HepG2 (cell line): ENCODE measurements at regions not wholly inside any gene's neighbourhood (a gene's known extent, or its start where the extent isn't known, plus 50 kb on each side); places are given as distances from the start of the nearest gene placed in this dataset.
A peak's percentile ranks its signal among the peaks of the same experiment; 100 is the strongest.

Experiments used
- ATF4 ChIP-seq, 2 experiments: fragments of 450-650 bp in 1 of 2; sonication (generic) in 1 of 2; formaldehyde crosslinking; IDR thresholded peaks; 2 replicates each; pipeline versions ENCODE4 v1.5.0 to v1.8.0; 2020 to 2022; ENCODE audit warnings: mild to moderate bottlenecking in 1 of 2, missing genetic modification reagents in 1 of 2
- CREB1 ChIP-seq, 2 experiments: fragments of 450-650 bp in 1 of 2; IDR thresholded peaks; 2 replicates each; pipeline ENCODE4 v1.6.1; 2016 to 2017; ENCODE audit warnings: control low read depth in 1 of 2, mild to moderate bottlenecking in 1 of 2, missing compliant biosample characterization in 1 of 2, missing genetic modification characterization in 1 of 2
- CREB3 ChIP-seq: sonication (generic); formaldehyde crosslinking; IDR thresholded peaks from 2 replicates; pipeline ENCODE4 v1.5.0; 2020; ENCODE audit warnings: missing genetic modification reagents
- DPF2 ChIP-seq: sonication (generic); formaldehyde crosslinking; IDR thresholded peaks from 2 replicates; pipeline ENCODE4 v1.4.0; 2020; ENCODE audit warnings: mild to moderate bottlenecking, low read depth, missing genetic modification reagents, borderline replicate concordance
- GLMP ChIP-seq: sonication (generic); formaldehyde crosslinking; IDR thresholded peaks from 2 replicates; pipeline ENCODE4 v1.9.0; 2021; ENCODE audit warnings: missing genetic modification reagents, mild to moderate bottlenecking, borderline replicate concordance
- MAF1 ChIP-seq: sonication (generic); formaldehyde crosslinking; IDR thresholded peaks from 2 replicates; pipeline ENCODE4 v1.5.0; 2020; ENCODE audit warnings: missing genetic modification reagents, borderline replicate concordance
- RBAK ChIP-seq: sonication (generic); formaldehyde crosslinking; IDR thresholded peaks from 2 replicates; pipeline ENCODE4 v1.5.1; 2020; ENCODE audit warnings: mild to moderate bottlenecking, missing genetic modification reagents
- SP2 ChIP-seq: sonication (generic); formaldehyde crosslinking; IDR thresholded peaks from 2 replicates; pipeline ENCODE4 v1.5.1; 2020; ENCODE audit warnings: mild to moderate bottlenecking, missing genetic modification reagents
- ZNF331 ChIP-seq: sonication (generic); formaldehyde crosslinking; IDR thresholded peaks from 2 replicates; pipeline ENCODE4 v1.4.0; 2020; ENCODE audit warnings: missing genetic modification reagents
- ZNF713 ChIP-seq: sonication (generic); formaldehyde crosslinking; IDR thresholded peaks from 2 replicates; pipeline ENCODE4 v1.4.0; 2020; ENCODE audit warnings: mild to moderate bottlenecking, missing genetic modification reagents
- TF ChIP-seq, protein P1 (sequence below): IDR thresholded peaks from 2 replicates; pipeline ENCODE4 v1.6.1; 2012; ENCODE audit warnings: inconsistent platforms
- TF ChIP-seq, protein P2 (sequence below): fragments of 450-650 bp; IDR thresholded peaks from 2 replicates; pipeline ENCODE4 v1.6.1; 2016
- TF ChIP-seq, protein P3 (sequence below): IDR thresholded peaks from 2 replicates; pipeline ENCODE4 v1.6.1; 2016
- TF ChIP-seq, protein P4 (sequence below): sonication (generic); formaldehyde crosslinking; IDR thresholded peaks from 2 replicates; pipeline ENCODE4 v1.5.0; 2020; ENCODE audit warnings: mild to moderate bottlenecking, missing genetic modification reagents, moderate library complexity

GRCh38 chr1:221839782-221840395, 98.0 kb upstream of the DUSP10 start (continued):
- TF ChIP-seq MAF1 (CRISPR knock-in tag) (no peak), RBAK (CRISPR knock-in tag) (no peak), SP2 (no peak), GLMP (CRISPR knock-in tag) (no peak), ATF4 (CRISPR knock-in tag; IDR thresholded peaks at IDR 0.05) (peak in 1 of 2 experiments; percentile 78; a peak in 2 of 4 replicates), DPF2 (no peak), ZNF713 (no peak), CREB3 (no peak), ZNF331 (no peak), CREB1 (IDR thresholded peaks at IDR 0.05) (no peak), CREB1 (CRISPR knock-in tag; IDR thresholded peaks at IDR 0.05) (no peak)
- TF ChIP-seq, protein P1, sequence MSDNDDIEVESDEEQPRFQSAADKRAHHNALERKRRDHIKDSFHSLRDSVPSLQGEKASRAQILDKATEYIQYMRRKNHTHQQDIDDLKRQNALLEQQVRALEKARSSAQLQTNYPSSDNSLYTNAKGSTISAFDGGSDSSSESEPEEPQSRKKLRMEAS = peak; percentile 45; the same call in 1 of the 2 replicates
- TF ChIP-seq, protein P2, sequence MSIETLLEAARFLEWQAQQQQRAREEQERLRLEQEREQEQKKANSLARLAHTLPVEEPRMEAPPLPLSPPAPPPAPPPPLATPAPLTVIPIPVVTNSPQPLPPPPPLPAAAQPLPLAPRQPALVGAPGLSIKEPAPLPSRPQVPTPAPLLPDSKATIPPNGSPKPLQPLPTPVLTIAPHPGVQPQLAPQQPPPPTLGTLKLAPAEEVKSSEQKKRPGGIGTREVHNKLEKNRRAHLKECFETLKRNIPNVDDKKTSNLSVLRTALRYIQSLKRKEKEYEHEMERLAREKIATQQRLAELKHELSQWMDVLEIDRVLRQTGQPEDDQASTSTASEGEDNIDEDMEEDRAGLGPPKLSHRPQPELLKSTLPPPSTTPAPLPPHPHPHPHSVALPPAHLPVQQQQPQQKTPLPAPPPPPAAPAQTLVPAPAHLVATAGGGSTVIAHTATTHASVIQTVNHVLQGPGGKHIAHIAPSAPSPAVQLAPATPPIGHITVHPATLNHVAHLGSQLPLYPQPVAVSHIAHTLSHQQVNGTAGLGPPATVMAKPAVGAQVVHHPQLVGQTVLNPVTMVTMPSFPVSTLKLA = peak; percentile 56
- TF ChIP-seq, protein P3, sequence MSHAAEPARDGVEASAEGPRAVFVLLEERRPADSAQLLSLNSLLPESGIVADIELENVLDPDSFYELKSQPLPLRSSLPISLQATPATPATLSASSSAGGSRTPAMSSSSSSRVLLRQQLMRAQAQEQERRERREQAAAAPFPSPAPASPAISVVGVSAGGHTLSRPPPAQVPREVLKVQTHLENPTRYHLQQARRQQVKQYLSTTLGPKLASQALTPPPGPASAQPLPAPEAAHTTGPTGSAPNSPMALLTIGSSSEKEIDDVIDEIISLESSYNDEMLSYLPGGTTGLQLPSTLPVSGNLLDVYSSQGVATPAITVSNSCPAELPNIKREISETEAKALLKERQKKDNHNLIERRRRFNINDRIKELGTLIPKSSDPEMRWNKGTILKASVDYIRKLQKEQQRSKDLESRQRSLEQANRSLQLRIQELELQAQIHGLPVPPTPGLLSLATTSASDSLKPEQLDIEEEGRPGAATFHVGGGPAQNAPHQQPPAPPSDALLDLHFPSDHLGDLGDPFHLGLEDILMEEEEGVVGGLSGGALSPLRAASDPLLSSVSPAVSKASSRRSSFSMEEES (CRISPR knock-in tag) = peak; percentile 48; the same call in 1 of the 2 replicates
- TF ChIP-seq, protein P4, sequence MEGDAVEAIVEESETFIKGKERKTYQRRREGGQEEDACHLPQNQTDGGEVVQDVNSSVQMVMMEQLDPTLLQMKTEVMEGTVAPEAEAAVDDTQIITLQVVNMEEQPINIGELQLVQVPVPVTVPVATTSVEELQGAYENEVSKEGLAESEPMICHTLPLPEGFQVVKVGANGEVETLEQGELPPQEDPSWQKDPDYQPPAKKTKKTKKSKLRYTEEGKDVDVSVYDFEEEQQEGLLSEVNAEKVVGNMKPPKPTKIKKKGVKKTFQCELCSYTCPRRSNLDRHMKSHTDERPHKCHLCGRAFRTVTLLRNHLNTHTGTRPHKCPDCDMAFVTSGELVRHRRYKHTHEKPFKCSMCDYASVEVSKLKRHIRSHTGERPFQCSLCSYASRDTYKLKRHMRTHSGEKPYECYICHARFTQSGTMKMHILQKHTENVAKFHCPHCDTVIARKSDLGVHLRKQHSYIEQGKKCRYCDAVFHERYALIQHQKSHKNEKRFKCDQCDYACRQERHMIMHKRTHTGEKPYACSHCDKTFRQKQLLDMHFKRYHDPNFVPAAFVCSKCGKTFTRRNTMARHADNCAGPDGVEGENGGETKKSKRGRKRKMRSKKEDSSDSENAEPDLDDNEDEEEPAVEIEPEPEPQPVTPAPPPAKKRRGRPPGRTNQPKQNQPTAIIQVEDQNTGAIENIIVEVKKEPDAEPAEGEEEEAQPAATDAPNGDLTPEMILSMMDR (CRISPR knock-in tag) = no peak
